ENCODE measurements at regions not wholly inside any gene's neighbourhood (a gene's known extent, or its start where the extent isn't known, plus 50 kb on each side); places are given as distances from the start of the nearest gene placed in this dataset.

DNA sequence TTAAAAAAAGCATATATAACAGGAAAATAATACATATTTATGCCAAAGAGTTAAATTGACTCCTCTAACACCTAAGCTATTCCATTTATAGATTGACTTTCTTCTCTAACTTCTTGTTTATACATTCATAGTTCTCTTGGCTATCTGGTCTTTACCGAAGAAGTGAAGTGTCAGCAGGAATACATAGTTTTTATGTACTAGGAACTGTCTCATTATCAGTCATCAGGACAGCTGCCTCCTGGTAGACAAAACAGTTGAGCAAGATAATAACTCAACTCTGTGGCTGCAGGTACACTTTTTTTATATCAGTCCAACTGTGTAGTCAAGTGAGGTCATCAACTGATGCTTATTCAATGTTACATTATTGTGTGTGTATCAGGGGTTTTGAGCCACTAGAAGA, 1436.0 kb upstream of the NUDT12 start:
- no peak for TF ChIP-seq CTCF (IDR thresholded peaks at IDR 0.05; ENCODE audit: low read depth, low read length)
- TF ChIP-seq EZH2phosphoT487 (IDR thresholded peaks at IDR 0.05; ENCODE audit: low read depth): no peak
